Neural crest cell (in vitro differentiated cells): ENCODE measurements at regions not wholly inside any gene's neighbourhood (a gene's known extent, or its start where the extent isn't known, plus 50 kb on each side); places are given as distances from the start of the nearest gene placed in this dataset.

Experiments
- DNase-seq: peaks from one replicate; pipeline ENCODE4 v3.0.0; 2021; ENCODE audit warnings: low read depth, mixed read lengths, low spot score
- H3K27ac Mint-ChIP-seq: one replicate; pipeline ENCODE4 v1.8.0; 2021; ENCODE audit warnings: mild to moderate bottlenecking, mixed read lengths; ENCODE audit not compliant: unreplicated experiment
- H3K27me3 Mint-ChIP-seq: 2 replicates; pipeline ENCODE4 v1.8.0; 2021; ENCODE audit warnings: low read depth, mild to moderate bottlenecking, mixed read lengths
- H3K36me3 Mint-ChIP-seq: 2 replicates; pipeline ENCODE4 v1.8.0; 2021; ENCODE audit warnings: low read depth, mild to moderate bottlenecking, mixed read lengths
- H3K4me1 Mint-ChIP-seq: 2 replicates; pipeline ENCODE4 v1.8.0; 2021; ENCODE audit warnings: mixed read lengths
- H3K4me3 Mint-ChIP-seq: one replicate; pipeline ENCODE4 v1.8.0; 2021; ENCODE audit warnings: mild to moderate bottlenecking, mixed read lengths
- H3K9me3 Mint-ChIP-seq: 2 replicates; pipeline ENCODE4 v1.8.0; 2021; ENCODE audit warnings: mixed read lengths
- CTCF ChIP-seq: fragments of 200-600 bp; sonication (generic); conservative IDR thresholded peaks from 2 replicates; pipeline ENCODE4 v1.5.0; 2021; ENCODE audit warnings: antibody characterized with exemption, mild to moderate bottlenecking

- Mint-ChIP-seq H3K27me3 (no peaks in the 10 kb centered on the region), H3K4me3 (no peak overlapping the region), H3K36me3 (no peaks in the 10 kb centered on the region), H3K9me3 (peaks cover 10% of the 10 kb centered on the region), H3K4me1 (no peaks in the 10 kb centered on the region), H3K27ac (no peak overlapping the region)
- no peak for TF ChIP-seq CTCF
- no peak for DNase-seq
These were observed 613.9 kb upstream of the NOVA1 start for GRCh38 chr14:27211741-27212140.

GRCh38 chr14:27222671-27223070, 624.8 kb upstream of the NOVA1 start:
- DNase-seq: no peak
- H3K4me1 Mint-ChIP-seq: no peaks in the 10 kb centered on the region
- H3K36me3 Mint-ChIP-seq: peaks cover 6% of the 10 kb centered on the region
- peaks cover 12% of the 10 kb centered on the region for H3K9me3 Mint-ChIP-seq
- H3K4me3 Mint-ChIP-seq: no peak overlapping the region
- H3K27me3 Mint-ChIP-seq: no peaks in the 10 kb centered on the region
- TF ChIP-seq CTCF: no peak
- H3K27ac Mint-ChIP-seq: no peak overlapping the region

GRCh38 chr14:27223906-27224305, 626.1 kb upstream of the NOVA1 start:
- no peak overlapping the region for H3K27ac Mint-ChIP-seq
- H3K4me1 Mint-ChIP-seq: no peaks in the 10 kb centered on the region
- H3K36me3 Mint-ChIP-seq: peaks cover 6% of the 10 kb centered on the region
- no peak overlapping the region for H3K4me3 Mint-ChIP-seq
- peaks cover 7% of the 10 kb centered on the region for H3K9me3 Mint-ChIP-seq
- TF ChIP-seq CTCF: no peak
- no peak for DNase-seq
- H3K27me3 Mint-ChIP-seq: no peaks in the 10 kb centered on the region

GRCh38 chr14:27228053-27228452, 630.2 kb upstream of the NOVA1 start:
- H3K27me3 Mint-ChIP-seq: no peaks in the 10 kb centered on the region
- H3K27ac Mint-ChIP-seq: no peak overlapping the region
- TF ChIP-seq CTCF: no peak
- DNase-seq: no peak
- H3K4me1 Mint-ChIP-seq: no peaks in the 10 kb centered on the region
- H3K4me3 Mint-ChIP-seq: no peak overlapping the region
- H3K9me3 Mint-ChIP-seq: peaks cover 4% of the 10 kb centered on the region
- no peaks in the 10 kb centered on the region for H3K36me3 Mint-ChIP-seq

- no peak overlapping the region for H3K4me3 Mint-ChIP-seq
- peaks cover 4% of the 10 kb centered on the region for H3K9me3 Mint-ChIP-seq
- H3K27me3 Mint-ChIP-seq: no peaks in the 10 kb centered on the region
- DNase-seq: no peak
- H3K36me3 Mint-ChIP-seq: no peaks in the 10 kb centered on the region
- no peak overlapping the region for H3K27ac Mint-ChIP-seq
- no peak for TF ChIP-seq CTCF
- no peaks in the 10 kb centered on the region for H3K4me1 Mint-ChIP-seq
These were observed 636.5 kb upstream of the NOVA1 start for GRCh38 chr14:27234331-27234730.

GRCh38 chr14:27236601-27237000, 638.8 kb upstream of the NOVA1 start:
- DNase-seq: no peak
- H3K4me1 Mint-ChIP-seq: no peaks in the 10 kb centered on the region
- H3K27me3 Mint-ChIP-seq: no peaks in the 10 kb centered on the region
- H3K27ac Mint-ChIP-seq: no peak overlapping the region
- H3K9me3 Mint-ChIP-seq: peaks cover 4% of the 10 kb centered on the region
- H3K36me3 Mint-ChIP-seq: no peaks in the 10 kb centered on the region
- H3K4me3 Mint-ChIP-seq: no peak overlapping the region
- no peak for TF ChIP-seq CTCF
